K562 (cell line): ENCODE measurements at regions not wholly inside any gene's neighbourhood (a gene's known extent, or its start where the extent isn't known, plus 50 kb on each side); places are given as distances from the start of the nearest gene placed in this dataset.

Source experiments
- ATAC-seq: fragments of 200-7000 bp; cut with Tn5 transposase; 3 replicates; pipeline ENCODE4 v1.9.1; 2020; ENCODE audit warnings: moderate library complexity
- BruUV-seq: library from RNA; stranded (reverse); fragments of 400-500 nt; replicated peaks from 2 replicates; lab custom pipeline; 2021; lab: Mats Ljungman, UMichigan
- CTCF ChIA-PET: fragments of 300-600 bp; formaldehyde crosslinking; extraction: SDS; loops from one replicate; lab custom pipeline; 2021; ENCODE audit warnings: low intra/inter-chr PET ratio; lab: Yijun Ruan, JAX
- POLR2A ChIA-PET: fragments of 300-600, 350-650 bp; sonication (Branson Sonifier 250); formaldehyde crosslinking; extraction: SDS; loops from one replicate; lab custom pipeline; 2021; ENCODE audit warnings: antibody characterized with exemption, inconsistent platforms; lab: Yijun Ruan, JAX
- DNase-seq, 4 experiments: peaks; one replicate each; pipeline versions ENCODE4 v3.0.0 to v3.0.0-alpha.2; 2011 to 2018; ENCODE audit warnings: low spot score in 3 of 4, mixed read lengths in 3 of 4; ENCODE audit errors: extremely low read depth in 1 of 4
- FAIRE-seq: peaks from 2 replicates; lab custom pipeline; 2011; peaks lifted over from hg19 to GRCh38; lab: Jason Lieb, UNC
- H2AFZ ChIP-seq: 2 replicates; pipeline ENCODE4 v1.6.0; 2011; ENCODE audit warnings: low read depth, low read length, control low read depth, inconsistent platforms
- H3K27ac ChIP-seq: fragments of 200-600 bp; 3 replicates; pipeline ENCODE4 v1.8.0; 2011; ENCODE audit warnings: low read depth, mild to moderate bottlenecking, control low read depth, inconsistent platforms, low read length, moderate library complexity, mixed read lengths; ENCODE audit errors: extremely low read depth
- H3K27me3 ChIP-seq, 2 experiments: fragments of 300-600 bp in 1 of 2; 2 replicates in 1 of 2; 3 replicates in 1 of 2; pipeline versions ENCODE4 v1.6.0 to v1.8.0; 2011; ENCODE audit warnings: inconsistent platforms in 2 of 2, low read length in 2 of 2, mild to moderate bottlenecking in 1 of 2, mixed read lengths in 1 of 2, moderate library complexity in 1 of 2; ENCODE audit not compliant: control insufficient read depth in 2 of 2, insufficient read depth in 2 of 2
- H3K36me3 ChIP-seq: fragments of 300-600 bp; 3 replicates; pipeline ENCODE4 v1.8.0; 2011; ENCODE audit warnings: mild to moderate bottlenecking, low read length, inconsistent platforms; ENCODE audit not compliant: control insufficient read depth, insufficient read depth
- H3K4me1 ChIP-seq, 2 experiments: fragments of 200-600 bp in 1 of 2; replicated peaks in 1 of 2; 2 replicates in 1 of 2; 3 replicates in 1 of 2; pipeline versions ENCODE4 v1.5.1 to v1.8.0; 2011; ENCODE audit warnings: inconsistent platforms in 2 of 2, low read length in 2 of 2, mild to moderate bottlenecking in 1 of 2, mixed read lengths in 1 of 2, moderate library complexity in 1 of 2; ENCODE audit not compliant: control insufficient read depth in 2 of 2, insufficient read depth in 2 of 2
- H3K4me2 ChIP-seq: 2 replicates; pipeline ENCODE4 v1.6.1; 2011; ENCODE audit warnings: low read length, control low read depth, inconsistent platforms, mixed read lengths; ENCODE audit not compliant: insufficient read depth
- H3K4me3 ChIP-seq: fragments of 200-600 bp; sonication (generic), shearing (Covaris generic); 2 replicates; pipeline ENCODE4 v1.5.1; 2016; ENCODE audit warnings: control low read depth, inconsistent platforms
- H3K79me2 ChIP-seq: fragments of 200-600 bp; 3 replicates; pipeline ENCODE4 v1.8.0; 2011; ENCODE audit warnings: low read length, inconsistent platforms; ENCODE audit not compliant: control insufficient read depth, insufficient read depth
- H3K9ac ChIP-seq, 2 experiments: 2 replicates each; pipeline versions ENCODE4 v1.6.0 to v1.6.1; 2011; ENCODE audit warnings: low read depth in 2 of 2, low read length in 2 of 2, control low read depth in 1 of 2, inconsistent platforms in 1 of 2, mild to moderate bottlenecking in 1 of 2, mixed read lengths in 1 of 2; ENCODE audit not compliant: insufficient read depth in 1 of 2
- H3K9me1 ChIP-seq: one replicate; pipeline ENCODE4 v1.6.0; 2011; ENCODE audit warnings: inconsistent platforms, mild to moderate bottlenecking, low read length, moderate library complexity; ENCODE audit not compliant: control insufficient read depth, insufficient read depth
- H3K9me3 ChIP-seq: replicated peaks from 2 replicates; pipeline ENCODE4 v1.5.1; 2011; ENCODE audit warnings: low read depth, low read length, inconsistent platforms; ENCODE audit not compliant: control insufficient read depth, insufficient read depth
- H4K20me1 ChIP-seq: replicated peaks from 2 replicates; pipeline ENCODE4 v1.6.1; 2011; ENCODE audit warnings: low read length, inconsistent platforms, mixed read lengths; ENCODE audit not compliant: control insufficient read depth, insufficient read depth
- CHAMP1 ChIP-seq: fragments of 450-650 bp; IDR thresholded peaks from 2 replicates; pipeline ENCODE4 v1.6.1; 2016; ENCODE audit warnings: mild to moderate bottlenecking
- EHMT2 ChIP-seq: fragments of 450-650 bp; IDR thresholded peaks from 2 replicates; pipeline ENCODE4 v1.6.1; 2018; ENCODE audit warnings: antibody characterized with exemption
- ETV1 ChIP-seq: fragments of 450-650 bp; conservative IDR thresholded peaks from 2 replicates; pipeline ENCODE4 v1.6.1; 2016; ENCODE audit warnings: missing genetic modification characterization, control low read depth, low read depth, missing compliant biosample characterization
- GATA2 ChIP-seq: sonication (generic); formaldehyde crosslinking; IDR thresholded peaks from 2 replicates; pipeline ENCODE4 v1.4.0; 2020; ENCODE audit warnings: mild to moderate bottlenecking, missing genetic modification reagents
- MIER1 ChIP-seq: fragments of 450-650 bp; IDR thresholded peaks from 2 replicates; pipeline ENCODE4 v1.6.1; 2016; ENCODE audit warnings: antibody characterized with exemption, mild to moderate bottlenecking, low read depth
- REST ChIP-seq, 2 experiments: fragments of 450-650 bp; formaldehyde crosslinking in 1 of 2; IDR thresholded peaks; 2 replicates each; pipeline versions ENCODE4 v1.4.0 to v1.6.1; 2014 to 2020; ENCODE audit warnings: mild to moderate bottlenecking in 2 of 2, borderline replicate concordance in 1 of 2, low read depth in 1 of 2
- ZNF766 ChIP-seq: fragments of 200-800 bp; sonication (Bioruptor generic); conservative IDR thresholded peaks from 2 replicates; pipeline ENCODE4 v1.6.1; 2016; ENCODE audit warnings: missing genetic modification characterization, missing compliant biosample characterization
- WGBS: fragments of 100-300 bp; shearing (Covaris generic); methylation state at CpG from one replicate; pipeline ENCODE4 v1.1.6; 2016; ENCODE audit warnings: low coverage, mixed read lengths; ENCODE audit not compliant: insufficient coverage; ENCODE audit errors: missing lambda C conversion rate; 5-methylcytosine and 5-hydroxymethylcytosine counted together
- in situ Hi-C: fragments of 300-500 bp; cut with MboI; formaldehyde crosslinking; loops from 4 replicates; pipeline ENCODE4 v1.15.0; 2018; ENCODE audit warnings: inconsistent platforms, mixed read lengths
- intact Hi-C: fragments of 100-400 bp; cut with micrococcal nuclease; formaldehyde crosslinking; loops from 2 replicates; pipeline ENCODE4 v1.14.2; 2022

GRCh38 chr11:112734207-112734606 is 227.0 kb upstream of the NCAM1 start:
- Histone ChIP-seq H3K79me2 (no peaks in the 10 kb centered on the region), H4K20me1 (no peaks in the 10 kb centered on the region), H3K9ac (no peak overlapping the region), H3K4me3 (no peak overlapping the region), H2AFZ (no peak overlapping the region), H3K27ac (no peak overlapping the region), H3K36me3 (no peaks in the 10 kb centered on the region), H3K9me3 (no peaks in the 10 kb centered on the region), H3K27me3 (no peaks in the 10 kb centered on the region; a peak in 1 of 5 replicates), H3K4me1 (no peaks in the 10 kb centered on the region), H3K4me2 (no peak overlapping the region), H3K9me1 (no peaks in the 10 kb centered on the region)
- FAIRE-seq (no peak), DNase-seq (peak in 3 of 4 experiments; percentile 11 to 17 (median 13)), ATAC-seq (0 out of 3 replicates have a peak, but pooled peaks have one; percentile 25)
- POLR2A ChIA-PET = interaction anchor here (0.6 kb wide), 1 partner anchor 582 kb away, joined by 4 read pairs; no protein-coding TSS in a partner anchor
- intact Hi-C loops (no loop called here), in situ Hi-C loops (no loop called here)
- no TSS peak for BruUV-seq
- CTCF ChIA-PET = no interaction called here
- 0% methylated on average over 3 of the region's 3 CpGs for WGBS
- TF ChIP-seq EHMT2 (peak; percentile 95), MIER1 (peak; percentile 82), ZNF766 (CRISPR knock-in tag) (peak; percentile 54; the same call in 1 of the 2 replicates), ETV1 (tag) (no peak), GATA2 (CRISPR knock-in tag) (no peak), REST (IDR thresholded peaks at IDR 0.05; ENCODE audit: borderline replicate concordance) (peak; percentile 96), REST (CRISPR knock-in tag; IDR thresholded peaks at IDR 0.05; ENCODE audit: low read depth) (peak; percentile 90), CHAMP1 (no peak)
